Osteoblast (primary cell): ENCODE measurements at regions not wholly inside any gene's neighbourhood (a gene's known extent, or its start where the extent isn't known, plus 50 kb on each side); places are given as distances from the start of the nearest gene placed in this dataset.

Experiments used
- DNase-seq: peaks from one replicate; pipeline ENCODE4 v3.0.0; 2011; ENCODE audit warnings: low spot score, mixed read lengths; ENCODE audit not compliant: insufficient read length; ENCODE audit errors: missing footprints
- H2AFZ ChIP-seq: 2 replicates; pipeline ENCODE4 v1.6.0; 2011; ENCODE audit warnings: mild to moderate bottlenecking, low read length
- H3K27ac ChIP-seq: 2 replicates; pipeline ENCODE4 v1.5.1; 2011; ENCODE audit warnings: mild to moderate bottlenecking, low read depth, low read length, moderate library complexity
- H3K27me3 ChIP-seq: 2 replicates; pipeline ENCODE4 v1.6.0; 2012; ENCODE audit warnings: mild to moderate bottlenecking, control low read depth, inconsistent platforms, low read length, moderate library complexity; ENCODE audit not compliant: insufficient read depth
- H3K36me3 ChIP-seq: 2 replicates; pipeline ENCODE4 v1.5.1; 2011; ENCODE audit warnings: mild to moderate bottlenecking, low read length, control low read depth, moderate library complexity; ENCODE audit not compliant: insufficient read depth
- H3K4me1 ChIP-seq: 2 replicates; pipeline ENCODE4 v1.5.1; 2011; ENCODE audit warnings: mild to moderate bottlenecking, low read length, control low read depth, moderate library complexity; ENCODE audit not compliant: insufficient read depth
- H3K4me2 ChIP-seq: 2 replicates; pipeline ENCODE4 v1.6.0; 2011; ENCODE audit warnings: mild to moderate bottlenecking, low read length; ENCODE audit not compliant: insufficient read depth
- H3K4me3 ChIP-seq: fragments of 200-600 bp; sonication (generic); 3 replicates; pipeline ENCODE4 v1.5.1; 2012; ENCODE audit warnings: mild to moderate bottlenecking, low read length, inconsistent platforms; ENCODE audit not compliant: insufficient read depth
- H3K79me2 ChIP-seq: 2 replicates; pipeline ENCODE4 v1.6.0; 2012; ENCODE audit warnings: mild to moderate bottlenecking, low read length, control low read depth, inconsistent platforms; ENCODE audit not compliant: insufficient read depth
- H3K9me3 ChIP-seq: 2 replicates; pipeline ENCODE4 v1.5.1; 2011; ENCODE audit warnings: low read depth, low read length, control low read depth
- H4K20me1 ChIP-seq: 2 replicates; pipeline ENCODE4 v1.6.0; 2012; ENCODE audit warnings: mild to moderate bottlenecking, low read length, control low read depth; ENCODE audit not compliant: insufficient read depth
- CTCF ChIP-seq: IDR thresholded peaks from 2 replicates; pipeline ENCODE4 v1.5.1; 2011; ENCODE audit warnings: mild to moderate bottlenecking, low read depth, low read length, moderate library complexity; ENCODE audit errors: extremely low read depth

GRCh38 chr1:79131626-79132025 lies 125.1 kb upstream of the ADGRL4 start:
- no peak overlapping the region for H3K27ac ChIP-seq
- no peak overlapping the region for H2AFZ ChIP-seq
- no peak for DNase-seq
- no peak overlapping the region for H3K4me3 ChIP-seq
- no peaks in the 10 kb centered on the region for H4K20me1 ChIP-seq
- H3K79me2 ChIP-seq = no peaks in the 10 kb centered on the region
- no peaks in the 10 kb centered on the region for H3K36me3 ChIP-seq
- no peak overlapping the region for H3K4me2 ChIP-seq
- no peaks in the 10 kb centered on the region for H3K9me3 ChIP-seq
- TF ChIP-seq CTCF = no peak
- no peaks in the 10 kb centered on the region for H3K27me3 ChIP-seq
- peaks cover 8% of the 10 kb centered on the region for H3K4me1 ChIP-seq

GRCh38 chr1:79129914-79130313 lies 123.4 kb upstream of the ADGRL4 start:
- Histone ChIP-seq H3K4me2 (no peak overlapping the region), H3K9me3 (no peaks in the 10 kb centered on the region), H3K27me3 (no peaks in the 10 kb centered on the region), H4K20me1 (no peaks in the 10 kb centered on the region), H2AFZ (no peak overlapping the region), H3K4me1 (peaks cover 8% of the 10 kb centered on the region), H3K79me2 (no peaks in the 10 kb centered on the region), H3K36me3 (no peaks in the 10 kb centered on the region), H3K4me3 (no peak overlapping the region), H3K27ac (no peak overlapping the region)
- no peak for DNase-seq
- TF ChIP-seq CTCF = no peak

- Histone ChIP-seq H4K20me1 (no peaks in the 10 kb centered on the region), H3K9me3 (no peaks in the 10 kb centered on the region), H3K4me2 (peak overlapping the region; percentile 2), H3K4me3 (no peak overlapping the region), H3K36me3 (no peaks in the 10 kb centered on the region), H3K27me3 (no peaks in the 10 kb centered on the region), H3K4me1 (peaks cover 8% of the 10 kb centered on the region), H2AFZ (no peak overlapping the region), H3K79me2 (no peaks in the 10 kb centered on the region), H3K27ac (no peak overlapping the region)
- peak; percentile 87 for DNase-seq
- no peak for TF ChIP-seq CTCF
Observed at GRCh38 chr1:79128722-79129121, 122.2 kb upstream of the ADGRL4 start.

GRCh38 chr1:79124756-79125155 lies 118.2 kb upstream of the ADGRL4 start:
- no peak overlapping the region for H3K4me2 ChIP-seq
- H3K4me1 ChIP-seq = peaks cover 8% of the 10 kb centered on the region
- peak overlapping the region; percentile 49 for H2AFZ ChIP-seq
- no peaks in the 10 kb centered on the region for H4K20me1 ChIP-seq
- no peaks in the 10 kb centered on the region for H3K9me3 ChIP-seq
- no peaks in the 10 kb centered on the region for H3K27me3 ChIP-seq
- no peaks in the 10 kb centered on the region for H3K79me2 ChIP-seq
- H3K36me3 ChIP-seq = no peaks in the 10 kb centered on the region
- TF ChIP-seq CTCF = no peak
- H3K27ac ChIP-seq = no peak overlapping the region
- no peak for DNase-seq
- H3K4me3 ChIP-seq = no peak overlapping the region
